ENCODE measurements at regions not wholly inside any gene's neighbourhood (a gene's known extent, or its start where the extent isn't known, plus 50 kb on each side); places are given as distances from the start of the nearest gene placed in this dataset.

- Mint-ChIP-seq H3K27ac (no peak overlapping the region), H3K9me3 (ENCODE audit: low read depth) (no peaks in the 10 kb centered on the region), H3K4me1 (no peaks in the 10 kb centered on the region), H3K36me3 (no peaks in the 10 kb centered on the region), H3K4me3 (no peak overlapping the region), H3K27me3 (no peaks in the 10 kb centered on the region)
- DNase-seq (no peak), ATAC-seq (no peak)
- CTCF ChIA-PET, result interaction anchor here (1.1 kb wide), 1 partner anchor 10 kb away, joined by 3 read pairs; no protein-coding TSS in a partner anchor
Observed at GRCh38 chr14:81638656-81639280, 105.1 kb upstream of the SEL1L start.

GRCh38 chr14:81653626-81654025 lies 120.0 kb upstream of the SEL1L start:
- ATAC-seq (no peak), DNase-seq (no peak)
- H3K4me1 Mint-ChIP-seq, result no peaks in the 10 kb centered on the region
- no peaks in the 10 kb centered on the region for H3K27me3 Mint-ChIP-seq
- H3K4me3 Mint-ChIP-seq, result no peak overlapping the region
- no peak overlapping the region for H3K27ac Mint-ChIP-seq
- CTCF ChIA-PET, result no interaction called here
- H3K36me3 Mint-ChIP-seq, result no peaks in the 10 kb centered on the region
- H3K9me3 Mint-ChIP-seq (ENCODE audit: low read depth), result peaks cover 8% of the 10 kb centered on the region

GRCh38 chr14:81655423-81656314 lies 122.0 kb upstream of the SEL1L start:
- CTCF ChIA-PET, result no interaction called here
- DNase-seq, result no peak

GRCh38 chr14:81656811-81657210 lies 123.2 kb upstream of the SEL1L start:
- Mint-ChIP-seq H3K4me1 (no peaks in the 10 kb centered on the region), H3K27ac (no peak overlapping the region), H3K9me3 (ENCODE audit: low read depth) (peaks cover 8% of the 10 kb centered on the region), H3K27me3 (no peaks in the 10 kb centered on the region), H3K4me3 (no peak overlapping the region), H3K36me3 (no peaks in the 10 kb centered on the region)
- DNase-seq, result no peak
- no peak for ATAC-seq
- CTCF ChIA-PET, result no interaction called here

More at GRCh38 chr14:81655423-81656314, 122.0 kb upstream of the SEL1L start:
- H3K4me3 Mint-ChIP-seq, result no peak overlapping the region
- ATAC-seq, result no peak
- peaks cover 8% of the 10 kb centered on the region for H3K9me3 Mint-ChIP-seq (ENCODE audit: low read depth)
- H3K4me1 Mint-ChIP-seq, result no peaks in the 10 kb centered on the region
- H3K27ac Mint-ChIP-seq, result no peak overlapping the region
- no peaks in the 10 kb centered on the region for H3K36me3 Mint-ChIP-seq
- no peaks in the 10 kb centered on the region for H3K27me3 Mint-ChIP-seq

GRCh38 chr14:81662066-81662465 lies 128.4 kb upstream of the SEL1L start:
- CTCF ChIA-PET, result no interaction called here
- ATAC-seq (no peak), DNase-seq (no peak)
- no peaks in the 10 kb centered on the region for H3K9me3 Mint-ChIP-seq (ENCODE audit: low read depth)
- no peaks in the 10 kb centered on the region for H3K36me3 Mint-ChIP-seq
- no peak overlapping the region for H3K27ac Mint-ChIP-seq
- H3K4me1 Mint-ChIP-seq, result no peaks in the 10 kb centered on the region
- H3K27me3 Mint-ChIP-seq, result no peaks in the 10 kb centered on the region
- no peak overlapping the region for H3K4me3 Mint-ChIP-seq

- Mint-ChIP-seq H3K9me3 (ENCODE audit: low read depth) (no peaks in the 10 kb centered on the region), H3K36me3 (no peaks in the 10 kb centered on the region), H3K4me3 (no peak overlapping the region), H3K27me3 (no peaks in the 10 kb centered on the region), H3K27ac (no peak overlapping the region), H3K4me1 (no peaks in the 10 kb centered on the region)
- ATAC-seq (no peak), DNase-seq (no peak)
- CTCF ChIA-PET, result no interaction called here
Observed at GRCh38 chr14:81662570-81663197, 129.0 kb upstream of the SEL1L start.

GRCh38 chr14:81668626-81669274 lies 135.1 kb upstream of the SEL1L start:
- Mint-ChIP-seq H3K27me3 (no peaks in the 10 kb centered on the region), H3K36me3 (no peaks in the 10 kb centered on the region), H3K27ac (no peak overlapping the region), H3K9me3 (ENCODE audit: low read depth) (no peaks in the 10 kb centered on the region), H3K4me1 (no peaks in the 10 kb centered on the region), H3K4me3 (no peak overlapping the region)
- ATAC-seq (no peak), DNase-seq (no peak)
- CTCF ChIA-PET, result no interaction called here

GRCh38 chr14:81669308-81669707 lies 135.7 kb upstream of the SEL1L start:
- DNase-seq (no peak), ATAC-seq (no peak)
- Mint-ChIP-seq H3K27me3 (no peaks in the 10 kb centered on the region), H3K9me3 (ENCODE audit: low read depth) (no peaks in the 10 kb centered on the region), H3K27ac (no peak overlapping the region), H3K4me3 (no peak overlapping the region), H3K4me1 (no peaks in the 10 kb centered on the region), H3K36me3 (no peaks in the 10 kb centered on the region)
- CTCF ChIA-PET, result no interaction called here

- Mint-ChIP-seq H3K9me3 (ENCODE audit: low read depth) (no peaks in the 10 kb centered on the region), H3K4me1 (no peaks in the 10 kb centered on the region), H3K27ac (no peak overlapping the region), H3K36me3 (no peaks in the 10 kb centered on the region), H3K4me3 (no peak overlapping the region), H3K27me3 (no peaks in the 10 kb centered on the region)
- CTCF ChIA-PET, result no interaction called here
- no peak for DNase-seq
- no peak for ATAC-seq
Observed at GRCh38 chr14:81673930-81674329, 140.3 kb upstream of the SEL1L start.

- CTCF ChIA-PET, result no interaction called here
- no peaks in the 10 kb centered on the region for H3K36me3 Mint-ChIP-seq
- H3K27ac Mint-ChIP-seq, result no peak overlapping the region
- no peak overlapping the region for H3K4me3 Mint-ChIP-seq
- peaks cover 6% of the 10 kb centered on the region for H3K27me3 Mint-ChIP-seq
- no peak for DNase-seq
- H3K4me1 Mint-ChIP-seq, result no peaks in the 10 kb centered on the region
- H3K9me3 Mint-ChIP-seq (ENCODE audit: low read depth), result no peaks in the 10 kb centered on the region
- ATAC-seq, result no peak
Observed at GRCh38 chr14:81676395-81676794, 142.7 kb upstream of the SEL1L start.

GRCh38 chr14:81676879-81677278 lies 143.2 kb upstream of the SEL1L start:
- DNase-seq, result no peak
- ATAC-seq, result no peak
- CTCF ChIA-PET, result no interaction called here
- no peak overlapping the region for H3K4me3 Mint-ChIP-seq
- H3K27ac Mint-ChIP-seq, result no peak overlapping the region
- H3K36me3 Mint-ChIP-seq, result no peaks in the 10 kb centered on the region
- H3K27me3 Mint-ChIP-seq, result peaks cover 6% of the 10 kb centered on the region
- no peaks in the 10 kb centered on the region for H3K4me1 Mint-ChIP-seq
- no peaks in the 10 kb centered on the region for H3K9me3 Mint-ChIP-seq (ENCODE audit: low read depth)

- peaks cover 6% of the 10 kb centered on the region for H3K27me3 Mint-ChIP-seq
- no peak overlapping the region for H3K27ac Mint-ChIP-seq
Observed at GRCh38 chr14:81677736-81678135, 144.1 kb upstream of the SEL1L start.

GRCh38 chr14:81679226-81679625 lies 145.6 kb upstream of the SEL1L start:
- Mint-ChIP-seq H3K4me3 (no peak overlapping the region), H3K4me1 (no peaks in the 10 kb centered on the region), H3K36me3 (no peaks in the 10 kb centered on the region), H3K27me3 (peaks cover 6% of the 10 kb centered on the region), H3K9me3 (ENCODE audit: low read depth) (no peaks in the 10 kb centered on the region), H3K27ac (no peak overlapping the region)
- CTCF ChIA-PET, result no interaction called here
- DNase-seq (no peak), ATAC-seq (no peak)

More at GRCh38 chr14:81677736-81678135, 144.1 kb upstream of the SEL1L start:
- Mint-ChIP-seq H3K9me3 (ENCODE audit: low read depth) (no peaks in the 10 kb centered on the region), H3K4me1 (no peaks in the 10 kb centered on the region), H3K36me3 (no peaks in the 10 kb centered on the region), H3K4me3 (no peak overlapping the region)
- CTCF ChIA-PET, result no interaction called here
- DNase-seq (no peak), ATAC-seq (no peak)

All from activated CD8-positive, alpha-beta memory T cell treated with anti-CD3 and anti-CD28 coated beads, Interleukin-2, amount 10 ng/mL, durations not matched to agents 7 days and 5 days (primary cell).